ENCODE measurements at regions not wholly inside any gene's neighbourhood (a gene's known extent, or its start where the extent isn't known, plus 50 kb on each side); places are given as distances from the start of the nearest gene placed in this dataset.
"Not testable (repeated sequence)": the region's sequence is repeated elsewhere in the genome, so short reads cannot be mapped to it uniquely, and the experiment has no call there.

- DNase-seq (ENCODE audit: low spot score in 2 of 2), result no peak
- H3K9me3 ChIP-seq, result no peaks in the 10 kb centered on the region
- H3K4me3 ChIP-seq, result no peak overlapping the region
- H3K4me1 ChIP-seq, result peaks cover 16% of the 10 kb centered on the region
- H3K27me3 ChIP-seq (ENCODE audit: low read depth), result no peaks in the 10 kb centered on the region; the same call in 1 of the 2 replicates
- H3K36me3 ChIP-seq (replicated peaks), result no peaks in the 10 kb centered on the region
- in situ Hi-C loops (cut with MboI; ENCODE audit: low sequenced_read_pairs), result loop anchor here (25.0 kb wide), 1 partner anchor 226 kb away; no protein-coding TSS in a partner anchor
Observed at GRCh38 chr7:84786073-84786472, 400.8 kb downstream of the SEMA3D start.

- Histone ChIP-seq H3K9me3 (no peaks in the 10 kb centered on the region), H3K4me3 (no peak overlapping the region), H3K36me3 (replicated peaks) (no peaks in the 10 kb centered on the region), H3K4me1 (peaks cover 16% of the 10 kb centered on the region), H3K27me3 (ENCODE audit: low read depth) (no peaks in the 10 kb centered on the region; the same call in 1 of the 2 replicates)
- no peak for DNase-seq (ENCODE audit: low spot score in 2 of 2)
- in situ Hi-C loops (cut with MboI; ENCODE audit: low sequenced_read_pairs), result loop anchor here (25.0 kb wide), 1 partner anchor 228 kb away; no protein-coding TSS in a partner anchor
Observed at GRCh38 chr7:84784450-84784849, 402.4 kb downstream of the SEMA3D start.

GRCh38 chr7:84783141-84783778, 403.6 kb downstream of the SEMA3D start:
- H3K4me3 ChIP-seq, result no peak overlapping the region
- no peaks in the 10 kb centered on the region for H3K36me3 ChIP-seq (replicated peaks)
- no peaks in the 10 kb centered on the region; the same call in 1 of the 2 replicates for H3K27me3 ChIP-seq (ENCODE audit: low read depth)
- in situ Hi-C loops (cut with MboI; ENCODE audit: low sequenced_read_pairs), result loop anchor here (25.0 kb wide), 1 partner anchor 229 kb away; no protein-coding TSS in a partner anchor
- no peaks in the 10 kb centered on the region for H3K9me3 ChIP-seq
- peak; percentile 77 to 100 for DNase-seq (ENCODE audit: low spot score in 2 of 2)
- peaks cover 16% of the 10 kb centered on the region for H3K4me1 ChIP-seq

- no peaks in the 10 kb centered on the region for H3K9me3 ChIP-seq
- no peak for DNase-seq (ENCODE audit: low spot score in 2 of 2)
- H3K36me3 ChIP-seq (replicated peaks), result no peaks in the 10 kb centered on the region
- in situ Hi-C loops (cut with MboI; ENCODE audit: low sequenced_read_pairs), result loop anchor here (25.0 kb wide), 1 partner anchor 230 kb away; no protein-coding TSS in a partner anchor
- peaks cover 16% of the 10 kb centered on the region for H3K4me1 ChIP-seq
- H3K27me3 ChIP-seq (ENCODE audit: low read depth), result no peaks in the 10 kb centered on the region; the same call in 1 of the 2 replicates
- no peak overlapping the region for H3K4me3 ChIP-seq
Observed at GRCh38 chr7:84781838-84782237, 405.0 kb downstream of the SEMA3D start.

GRCh38 chr7:84780158-84781124, 406.4 kb downstream of the SEMA3D start:
- no peak overlapping the region for H3K4me3 ChIP-seq
- no peaks in the 10 kb centered on the region for H3K27me3 ChIP-seq (ENCODE audit: low read depth)
- DNase-seq (ENCODE audit: low spot score in 2 of 2), result no peak
- H3K4me1 ChIP-seq, result peaks cover 16% of the 10 kb centered on the region
- in situ Hi-C loops (cut with MboI; ENCODE audit: low sequenced_read_pairs), result loop anchor here (25.0 kb wide), 1 partner anchor 232 kb away; no protein-coding TSS in a partner anchor
- H3K9me3 ChIP-seq, result no peaks in the 10 kb centered on the region
- H3K36me3 ChIP-seq (replicated peaks), result no peaks in the 10 kb centered on the region

- Histone ChIP-seq H3K27me3 (ENCODE audit: low read depth) (no peaks in the 10 kb centered on the region), H3K4me3 (no peak overlapping the region), H3K36me3 (replicated peaks) (no peaks in the 10 kb centered on the region), H3K4me1 (no peaks in the 10 kb centered on the region), H3K9me3 (no peaks in the 10 kb centered on the region)
- no peak for DNase-seq (ENCODE audit: low spot score in 2 of 2)
- in situ Hi-C loops (cut with MboI; ENCODE audit: low sequenced_read_pairs), result no loop called here
Observed at GRCh38 chr7:84757761-84758160, 429.1 kb downstream of the SEMA3D start.

GRCh38 chr7:84746353-84746752, 440.5 kb downstream of the SEMA3D start:
- in situ Hi-C loops (cut with MboI; ENCODE audit: low sequenced_read_pairs), result no loop called here
- Histone ChIP-seq H3K36me3 (replicated peaks) (no peaks in the 10 kb centered on the region), H3K4me1 (no peaks in the 10 kb centered on the region), H3K27me3 (ENCODE audit: low read depth) (no peaks in the 10 kb centered on the region), H3K9me3 (no peaks in the 10 kb centered on the region), H3K4me3 (no peak overlapping the region)
- DNase-seq (ENCODE audit: low spot score in 2 of 2), result no peak

GRCh38 chr7:84744385-84744784, 442.5 kb downstream of the SEMA3D start:
- Histone ChIP-seq H3K4me3 (no peak overlapping the region), H3K4me1 (no peaks in the 10 kb centered on the region), H3K9me3 (no peaks in the 10 kb centered on the region), H3K27me3 (ENCODE audit: low read depth) (no peaks in the 10 kb centered on the region), H3K36me3 (replicated peaks) (no peaks in the 10 kb centered on the region)
- in situ Hi-C loops (cut with MboI; ENCODE audit: low sequenced_read_pairs), result no loop called here
- DNase-seq (ENCODE audit: low spot score in 2 of 2), result no peak

- Histone ChIP-seq H3K36me3 (replicated peaks) (no peaks in the 10 kb centered on the region), H3K27me3 (ENCODE audit: low read depth) (no peaks in the 10 kb centered on the region), H3K9me3 (no peaks in the 10 kb centered on the region), H3K4me1 (no peaks in the 10 kb centered on the region), H3K4me3 (no peak overlapping the region)
- in situ Hi-C loops (cut with MboI; ENCODE audit: low sequenced_read_pairs), result no loop called here
- DNase-seq (ENCODE audit: low spot score in 2 of 2), result no peak
Observed at GRCh38 chr7:84738583-84739150, 448.2 kb downstream of the SEMA3D start.

GRCh38 chr7:84735677-84736076, 451.2 kb downstream of the SEMA3D start:
- no peaks in the 10 kb centered on the region for H3K9me3 ChIP-seq
- DNase-seq (ENCODE audit: low spot score in 2 of 2), result no peak
- in situ Hi-C loops (cut with MboI; ENCODE audit: low sequenced_read_pairs), result no loop called here
- no peaks in the 10 kb centered on the region for H3K4me1 ChIP-seq
- H3K4me3 ChIP-seq, result no peak overlapping the region
- H3K27me3 ChIP-seq (ENCODE audit: low read depth), result no peaks in the 10 kb centered on the region
- H3K36me3 ChIP-seq (replicated peaks), result no peaks in the 10 kb centered on the region

GRCh38 chr7:84735011-84735410, 451.8 kb downstream of the SEMA3D start:
- in situ Hi-C loops (cut with MboI; ENCODE audit: low sequenced_read_pairs), result no loop called here
- Histone ChIP-seq H3K4me3 (no peak overlapping the region), H3K4me1 (no peaks in the 10 kb centered on the region), H3K9me3 (no peaks in the 10 kb centered on the region), H3K27me3 (ENCODE audit: low read depth) (no peaks in the 10 kb centered on the region), H3K36me3 (replicated peaks) (no peaks in the 10 kb centered on the region)
- DNase-seq (ENCODE audit: low spot score in 2 of 2), result no peak

- H3K27me3 ChIP-seq (ENCODE audit: low read depth); H3K9me3 ChIP-seq; H3K36me3 ChIP-seq (replicated peaks); DNase-seq (ENCODE audit: low spot score in 2 of 2); H3K4me3 ChIP-seq; in situ Hi-C loops (cut with MboI; ENCODE audit: low sequenced_read_pairs); H3K4me1 ChIP-seq: not testable (repeated sequence)
Observed at GRCh38 chr7:84733976-84734375, 452.9 kb downstream of the SEMA3D start.

GRCh38 chr7:84730864-84731263, 456.0 kb downstream of the SEMA3D start:
- DNase-seq (ENCODE audit: low spot score in 2 of 2); H3K4me3 ChIP-seq; H3K27me3 ChIP-seq (ENCODE audit: low read depth); in situ Hi-C loops (cut with MboI; ENCODE audit: low sequenced_read_pairs); H3K36me3 ChIP-seq (replicated peaks); H3K9me3 ChIP-seq; H3K4me1 ChIP-seq: not testable (repeated sequence)

Measured in HAP-1 (cell line).